ENCODE measurements at regions not wholly inside any gene's neighbourhood (a gene's known extent, or its start where the extent isn't known, plus 50 kb on each side); places are given as distances from the start of the nearest gene placed in this dataset.

GRCh38 chr22:27128461-27129085 lies 471.2 kb downstream of the MIAT start:
- DNase-seq: no peak

GRCh38 chr22:27129266-27129665 lies 471.9 kb downstream of the MIAT start:
- no peak for DNase-seq

- DNase-seq: no peak
These were observed 473.5 kb downstream of the MIAT start for GRCh38 chr22:27130906-27131305.

- DNase-seq: no peak
These were observed 474.0 kb downstream of the MIAT start for GRCh38 chr22:27131346-27131745.

GRCh38 chr22:27132400-27132799 lies 475.0 kb downstream of the MIAT start:
- DNase-seq: no peak

GRCh38 chr22:27133019-27133431 lies 475.6 kb downstream of the MIAT start:
- DNase-seq: no peak

- no peak for DNase-seq
These were observed 476.4 kb downstream of the MIAT start for GRCh38 chr22:27133681-27134314.

GRCh38 chr22:27134315-27134701 lies 476.9 kb downstream of the MIAT start:
- DNase-seq: no peak

GRCh38 chr22:27135031-27135981 lies 477.9 kb downstream of the MIAT start:
- DNase-seq: no peak

- no peak for DNase-seq
These were observed 479.2 kb downstream of the MIAT start for GRCh38 chr22:27136596-27136995.

- no peak for DNase-seq
These were observed 480.5 kb downstream of the MIAT start for GRCh38 chr22:27137871-27138337.

GRCh38 chr22:27138471-27138870 lies 481.1 kb downstream of the MIAT start:
- no peak for DNase-seq

- DNase-seq: no peak
These were observed 482.6 kb downstream of the MIAT start for GRCh38 chr22:27139935-27140511.

- no peak for DNase-seq
These were observed 484.9 kb downstream of the MIAT start for GRCh38 chr22:27142286-27142685.

- no peak for DNase-seq
These were observed 486.9 kb downstream of the MIAT start for GRCh38 chr22:27144321-27144720.

- DNase-seq: no peak
These were observed 489.7 kb downstream of the MIAT start for GRCh38 chr22:27146866-27147633.

GRCh38 chr22:27148055-27148454 lies 490.7 kb downstream of the MIAT start:
- no peak for DNase-seq

- no peak for DNase-seq
These were observed 491.6 kb downstream of the MIAT start for GRCh38 chr22:27148886-27149470.

GRCh38 chr22:27149921-27150543 lies 492.6 kb downstream of the MIAT start:
- DNase-seq: no peak

GRCh38 chr22:27150544-27150941 lies 493.2 kb downstream of the MIAT start:
- DNase-seq: no peak

- DNase-seq: no peak
These were observed 494.0 kb downstream of the MIAT start for GRCh38 chr22:27151407-27151806.

- no peak for DNase-seq
These were observed 494.6 kb downstream of the MIAT start for GRCh38 chr22:27152033-27152432.
